Heart left ventricle (tissue), 13 donors: ENCODE measurements at regions not wholly inside any gene's neighbourhood (a gene's known extent, or its start where the extent isn't known, plus 50 kb on each side); places are given as distances from the start of the nearest gene placed in this dataset.

ENCODE experiments used
- CTCF ChIP-seq, 12 donors: fragments of 200-600 bp; sonication (generic) in 4 of 12; IDR thresholded peaks; one replicate each; pipeline versions ENCODE4 v1.5.0 to v1.8.0; 2018 to 2022; ENCODE audit warnings: antibody characterized with exemption in 12 of 12, mild to moderate bottlenecking in 5 of 12
- POLR2A ChIP-seq, 2 donors: fragments of 450-650 bp; IDR thresholded peaks; one replicate each; pipeline ENCODE4 v1.6.1; 2017; ENCODE audit warnings: antibody characterized with exemption in 2 of 2, mild to moderate bottlenecking in 2 of 2, moderate library complexity in 2 of 2
- donor health status: ischemic (EF 13 %, LVEDD 7.1; RV severe dilation, severe dysfunction).
- donor health status: DM: no; HTN: yes; CAD: no.
- donor health status: DM: no; HTN: no; CAD: no.
- donor health status: ischemic (EF 25% LVEDD 6.9; RV normal size, moderate dysfunction).
- donor health status: ischemic (EF 25% LVEDD 5.7; RV mildly dilated, moderate dysfunction).
- donor health status: ischemic (EF 35%, LVEDD 5.7; RV mildly dilated, moderate dysfunction).
- donor health status: nonischemic (EF 11% LVEDD 7.7; RV severe dilation, severe dysfunction).
- donor health status: DM: yes; HTN: yes; CAD: no.
- donor health status: PGD.
- donor health status: ischemic (EF 29% LVEDD 5.4; RV normal size, mild dysfunction).
- donor health status: nonischemic (EF 23%, LVEDD 6.1; RV moderate dilation, normal function).

- TF ChIP-seq CTCF (IDR thresholded peaks at IDR 0.05) = no peak
- no peak for TF ChIP-seq POLR2A (IDR thresholded peaks at IDR 0.05)
These were observed 194.6 kb downstream of the METTL4 start for GRCh38 chr18:2376707-2377106.
